DND-41 (cell line): ENCODE measurements at regions not wholly inside any gene's neighbourhood (a gene's known extent, or its start where the extent isn't known, plus 50 kb on each side); places are given as distances from the start of the nearest gene placed in this dataset.

Source experiments
- CTCF ChIP-seq: IDR thresholded peaks from 2 replicates; pipeline ENCODE4 v1.5.1; 2012; ENCODE audit warnings: borderline replicate concordance, low read length, moderate library complexity, mild to moderate bottlenecking; ENCODE audit not compliant: poor library complexity, severe bottlenecking; ENCODE audit errors: extremely low read depth
- EZH2 ChIP-seq: IDR thresholded peaks from 3 replicates; pipeline ENCODE4 v1.6.1; 2012; ENCODE audit warnings: borderline replicate concordance, low read depth, mild to moderate bottlenecking, moderate library complexity, low read length, inconsistent platforms; ENCODE audit not compliant: severe bottlenecking

DNA sequence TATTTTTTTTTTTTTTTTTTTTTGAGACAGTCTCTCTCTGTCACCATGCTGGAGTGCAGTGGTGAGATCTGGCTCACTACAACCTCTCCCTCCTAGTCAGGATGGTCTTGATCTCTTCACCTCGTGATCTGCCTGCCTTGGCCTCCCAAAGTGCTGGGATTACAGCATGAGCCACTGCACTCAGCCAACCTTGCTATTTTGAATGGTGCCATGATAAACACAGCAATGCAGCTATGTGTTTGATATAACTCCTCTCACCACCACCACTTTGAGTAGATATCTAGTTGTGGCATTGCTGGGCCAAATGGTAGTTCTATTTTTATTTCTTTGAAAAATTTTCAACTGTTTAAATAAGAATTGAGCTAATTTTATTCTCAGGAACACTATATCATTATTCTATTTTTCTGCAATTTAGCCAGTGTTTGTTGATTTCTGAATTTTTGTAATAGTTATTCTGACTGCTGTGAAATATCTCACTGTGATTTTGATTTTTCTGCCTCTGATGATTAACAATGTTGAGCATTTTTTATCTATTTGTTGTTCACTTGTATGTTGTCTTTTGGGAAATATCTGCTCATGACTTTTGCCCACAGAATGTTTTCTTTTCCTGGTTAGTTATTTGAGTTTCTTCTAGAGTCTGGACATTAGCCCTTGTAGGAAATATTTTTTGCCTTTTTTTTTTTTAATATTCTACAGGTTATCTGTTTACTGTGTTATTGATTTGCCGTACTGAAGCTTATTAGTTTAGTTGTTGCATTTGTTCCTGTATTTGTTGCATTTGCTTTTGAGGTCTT is 257.5 kb upstream of the RBMY1B start:
- TF ChIP-seq CTCF, result no peak
- no peak for TF ChIP-seq EZH2
